ENCODE measurements at regions not wholly inside any gene's neighbourhood (a gene's known extent, or its start where the extent isn't known, plus 50 kb on each side); places are given as distances from the start of the nearest gene placed in this dataset.

GRCh38 chr15:95912280-95912625, 418.2 kb upstream of the NR2F2 start:
- H3K4me3 Mint-ChIP-seq (ENCODE audit: low read depth, unreplicated experiment): no peak overlapping the region
- CTCF ChIA-PET: no interaction called here
- no peaks in the 10 kb centered on the region for H3K36me3 Mint-ChIP-seq (ENCODE audit: insufficient read depth, unreplicated experiment)
- H3K27me3 Mint-ChIP-seq (ENCODE audit: unreplicated experiment): no peaks in the 10 kb centered on the region
- no TSS peak for BruUV-seq (replicated peaks)
- H3K27ac Mint-ChIP-seq (ENCODE audit: unreplicated experiment): no peak overlapping the region
- TF ChIP-seq CTCF (IDR thresholded peaks at IDR 0.05; ENCODE audit: unreplicated experiment): no peak
- no peaks in the 10 kb centered on the region for H3K9me3 Mint-ChIP-seq (ENCODE audit: low read depth, unreplicated experiment)
- no peak for DNase-seq
- intact Hi-C loops (cut with micrococcal nuclease; ENCODE audit: unreplicated experiment): no loop called here
- no peaks in the 10 kb centered on the region for H3K4me1 Mint-ChIP-seq (ENCODE audit: low read depth, unreplicated experiment)

- no peak for DNase-seq
- no peak for TF ChIP-seq CTCF (IDR thresholded peaks at IDR 0.05; ENCODE audit: unreplicated experiment)
- intact Hi-C loops (cut with micrococcal nuclease; ENCODE audit: unreplicated experiment): no loop called here
- CTCF ChIA-PET: no interaction called here
- Mint-ChIP-seq H3K27me3 (ENCODE audit: unreplicated experiment) (no peaks in the 10 kb centered on the region), H3K27ac (ENCODE audit: unreplicated experiment) (no peak overlapping the region), H3K36me3 (ENCODE audit: insufficient read depth, unreplicated experiment) (no peaks in the 10 kb centered on the region), H3K4me3 (ENCODE audit: low read depth, unreplicated experiment) (no peak overlapping the region), H3K4me1 (ENCODE audit: low read depth, unreplicated experiment) (no peaks in the 10 kb centered on the region), H3K9me3 (ENCODE audit: low read depth, unreplicated experiment) (no peaks in the 10 kb centered on the region)
- no TSS peak for BruUV-seq (replicated peaks)
Observed at GRCh38 chr15:95912728-95913127, 417.8 kb upstream of the NR2F2 start.

- Mint-ChIP-seq H3K36me3 (ENCODE audit: insufficient read depth, unreplicated experiment) (no peaks in the 10 kb centered on the region), H3K27ac (ENCODE audit: unreplicated experiment) (no peak overlapping the region), H3K27me3 (ENCODE audit: unreplicated experiment) (no peaks in the 10 kb centered on the region), H3K4me3 (ENCODE audit: low read depth, unreplicated experiment) (no peak overlapping the region), H3K4me1 (ENCODE audit: low read depth, unreplicated experiment) (no peaks in the 10 kb centered on the region), H3K9me3 (ENCODE audit: low read depth, unreplicated experiment) (no peaks in the 10 kb centered on the region)
- BruUV-seq (replicated peaks): no TSS peak
- TF ChIP-seq CTCF (IDR thresholded peaks at IDR 0.05; ENCODE audit: unreplicated experiment): no peak
- CTCF ChIA-PET: no interaction called here
- intact Hi-C loops (cut with micrococcal nuclease; ENCODE audit: unreplicated experiment): no loop called here
- DNase-seq: no peak
Observed at GRCh38 chr15:95916568-95916967, 413.9 kb upstream of the NR2F2 start.

- Mint-ChIP-seq H3K4me1 (ENCODE audit: low read depth, unreplicated experiment) (no peaks in the 10 kb centered on the region), H3K9me3 (ENCODE audit: low read depth, unreplicated experiment) (no peaks in the 10 kb centered on the region), H3K4me3 (ENCODE audit: low read depth, unreplicated experiment) (no peak overlapping the region), H3K36me3 (ENCODE audit: insufficient read depth, unreplicated experiment) (no peaks in the 10 kb centered on the region), H3K27me3 (ENCODE audit: unreplicated experiment) (no peaks in the 10 kb centered on the region), H3K27ac (ENCODE audit: unreplicated experiment) (no peak overlapping the region)
- no peak for TF ChIP-seq CTCF (IDR thresholded peaks at IDR 0.05; ENCODE audit: unreplicated experiment)
- no peak for DNase-seq
- CTCF ChIA-PET: no interaction called here
- no TSS peak for BruUV-seq (replicated peaks)
- intact Hi-C loops (cut with micrococcal nuclease; ENCODE audit: unreplicated experiment): no loop called here
Observed at GRCh38 chr15:95918525-95918924, 412.0 kb upstream of the NR2F2 start.

- no peak for DNase-seq
- CTCF ChIA-PET: no interaction called here
Observed at GRCh38 chr15:95919460-95919859, 411.0 kb upstream of the NR2F2 start.

More at GRCh38 chr15:95919460-95919859, 411.0 kb upstream of the NR2F2 start:
- H3K4me3 Mint-ChIP-seq (ENCODE audit: low read depth, unreplicated experiment): no peak overlapping the region
- no TSS peak for BruUV-seq (replicated peaks)
- no peaks in the 10 kb centered on the region for H3K27me3 Mint-ChIP-seq (ENCODE audit: unreplicated experiment)
- H3K4me1 Mint-ChIP-seq (ENCODE audit: low read depth, unreplicated experiment): no peaks in the 10 kb centered on the region
- no peak overlapping the region for H3K27ac Mint-ChIP-seq (ENCODE audit: unreplicated experiment)
- H3K36me3 Mint-ChIP-seq (ENCODE audit: insufficient read depth, unreplicated experiment): no peaks in the 10 kb centered on the region
- TF ChIP-seq CTCF (IDR thresholded peaks at IDR 0.05; ENCODE audit: unreplicated experiment): no peak
- H3K9me3 Mint-ChIP-seq (ENCODE audit: low read depth, unreplicated experiment): no peaks in the 10 kb centered on the region
- intact Hi-C loops (cut with micrococcal nuclease; ENCODE audit: unreplicated experiment): no loop called here

All from Calu3 (cell line).